Ovary (tissue), 7 donors: ENCODE measurements at regions not wholly inside any gene's neighbourhood (a gene's known extent, or its start where the extent isn't known, plus 50 kb on each side); places are given as distances from the start of the nearest gene placed in this dataset.

Experiments used
- DNase-seq, 5 donors: peaks; one replicate each; pipeline ENCODE4 v3.0.0-alpha.2; 2019 to 2020
- H3K27ac ChIP-seq, 2 donors: fragments of 200-600 bp; one replicate each; pipeline versions ENCODE4 v1.5.1 to v1.8.0; 2019 to 2022
- H3K27me3 ChIP-seq: fragments of 200-600 bp; one replicate; pipeline ENCODE4 v1.8.0; 2022
- H3K36me3 ChIP-seq: fragments of 200-600 bp; sonication (generic); one replicate; pipeline ENCODE4 v1.5.1; 2019
- H3K4me1 ChIP-seq: one replicate; pipeline ENCODE4 v1.8.1; 2013; ENCODE audit warnings: mild to moderate bottlenecking, moderate library complexity; ENCODE audit not compliant: insufficient read depth
- H3K4me3 ChIP-seq: fragments of 200-600 bp; sonication (generic); one replicate; pipeline ENCODE4 v1.5.1; 2017
- H3K9me3 ChIP-seq, 2 donors: fragments of 200-600 bp in 1 of 2; sonication (generic) in 1 of 2; one replicate each; pipeline versions ENCODE4 v1.5.1 to v1.8.1; 2013 to 2019; ENCODE audit warnings: mild to moderate bottlenecking in 1 of 2, moderate library complexity in 1 of 2
- CTCF ChIP-seq, 3 donors: fragments of 450-650 bp in 2 of 3; fragments of 200-600 bp in 1 of 3; IDR thresholded peaks; one replicate each; pipeline versions ENCODE4 v1.5.1 to v1.8.0; 2016 to 2022; ENCODE audit warnings: antibody characterized with exemption in 3 of 3, mild to moderate bottlenecking in 1 of 3
- EP300 ChIP-seq: sonication (generic); formaldehyde crosslinking; IDR thresholded peaks from one replicate; pipeline ENCODE4 v1.6.1; 2017; ENCODE audit warnings: antibody characterized with exemption
- POLR2A ChIP-seq: fragments of 450-650 bp; IDR thresholded peaks from one replicate; pipeline ENCODE4 v1.6.1; 2017; ENCODE audit warnings: antibody characterized with exemption, mild to moderate bottlenecking, moderate library complexity
- WGBS, 3 donors: extraction: QIAGEN DNeasy Blood & Tissue Kit in 1 of 3; methylation state at CpG; one replicate each; pipeline versions ENCODE4 v1.1.5 to v1.1.7; 2013 to 2017; 5-methylcytosine and 5-hydroxymethylcytosine counted together
- intact Hi-C, 4 donors: fragments of 100-400 bp; cut with DNase I; formaldehyde crosslinking; loops; one replicate each; pipeline versions ENCODE4 v1.11.0 to v1.15.1; 2022 to 2023
- donor health status: DM: no; HTN: no; CAD: no; lungs with moderate emphysema.
- donor health status: DM: no; HTN: no; CAD: no.
- donor health status: Bipolar disorder and iron deficiency.
- donor health status: DM: no; HTN: no; CAD: no.
- donor health status: DM: yes; HTN: yes; CAD: no.

DNA sequence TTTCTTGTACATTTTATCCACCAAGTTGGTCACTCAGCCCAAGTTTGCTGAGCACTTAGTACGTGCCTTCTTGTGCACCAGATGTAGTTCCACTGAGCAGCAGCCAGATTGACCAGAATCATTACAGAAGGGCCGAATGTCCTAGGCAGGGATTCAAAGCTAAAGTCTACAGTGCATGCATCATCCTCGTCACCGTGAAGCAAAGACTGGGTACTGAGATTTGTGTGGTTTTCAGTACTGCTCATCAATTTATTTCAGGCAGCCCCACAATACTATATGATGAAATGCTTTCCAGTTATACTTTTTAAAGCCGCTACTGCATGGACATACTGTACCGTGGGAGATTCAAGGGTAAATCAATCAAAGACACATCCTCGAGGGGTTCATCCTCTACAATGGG is 227.0 kb downstream of the ARRDC4 start:
- DNase-seq = no peak
- H3K27me3 ChIP-seq = no peaks in the 10 kb centered on the region
- H3K27ac ChIP-seq = no peak overlapping the region
- intact Hi-C loops = no loop called here
- no peak overlapping the region for H3K4me3 ChIP-seq
- no peak for TF ChIP-seq CTCF (IDR thresholded peaks at IDR 0.05)
- no peak for TF ChIP-seq POLR2A
- TF ChIP-seq EP300 = no peak
- no peaks in the 10 kb centered on the region for H3K9me3 ChIP-seq
- 80 to 85% (median 80%) methylated on average over 7 of the region's 7 CpGs for WGBS, 3 donors
- H3K36me3 ChIP-seq = no peaks in the 10 kb centered on the region
- H3K4me1 ChIP-seq = no peaks in the 10 kb centered on the region

DNA sequence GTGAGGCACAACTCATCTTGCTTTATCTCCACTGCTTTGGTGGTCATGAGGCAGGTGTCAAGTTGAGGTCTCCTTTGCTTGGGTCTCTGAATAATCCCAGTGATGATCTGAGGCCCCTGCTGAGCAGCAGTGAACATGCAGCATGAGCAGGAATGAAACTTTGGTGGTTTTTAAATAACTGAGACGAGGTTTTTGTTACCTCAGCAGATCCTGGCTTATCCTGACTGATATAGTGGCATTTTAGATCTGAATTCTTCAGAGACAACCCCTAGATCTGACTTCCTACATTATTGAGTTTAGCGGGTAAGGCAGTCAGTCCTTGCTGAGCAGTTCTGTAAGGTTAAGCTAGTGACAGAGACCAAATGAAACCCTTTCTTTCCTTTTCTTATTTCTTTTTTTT is 230.4 kb downstream of the ARRDC4 start:
- WGBS, 3 donors = 82 to 86% (median 85%) methylated on average over 2 of the region's 2 CpGs
- Histone ChIP-seq H3K27me3 (no peaks in the 10 kb centered on the region), H3K4me1 (no peaks in the 10 kb centered on the region), H3K36me3 (no peaks in the 10 kb centered on the region), H3K4me3 (no peak overlapping the region), H3K9me3 (no peaks in the 10 kb centered on the region), H3K27ac (no peak overlapping the region)
- intact Hi-C loops = no loop called here
- no peak for TF ChIP-seq EP300
- no peak for TF ChIP-seq CTCF (IDR thresholded peaks at IDR 0.05)
- TF ChIP-seq POLR2A = no peak
- no peak for DNase-seq

DNA sequence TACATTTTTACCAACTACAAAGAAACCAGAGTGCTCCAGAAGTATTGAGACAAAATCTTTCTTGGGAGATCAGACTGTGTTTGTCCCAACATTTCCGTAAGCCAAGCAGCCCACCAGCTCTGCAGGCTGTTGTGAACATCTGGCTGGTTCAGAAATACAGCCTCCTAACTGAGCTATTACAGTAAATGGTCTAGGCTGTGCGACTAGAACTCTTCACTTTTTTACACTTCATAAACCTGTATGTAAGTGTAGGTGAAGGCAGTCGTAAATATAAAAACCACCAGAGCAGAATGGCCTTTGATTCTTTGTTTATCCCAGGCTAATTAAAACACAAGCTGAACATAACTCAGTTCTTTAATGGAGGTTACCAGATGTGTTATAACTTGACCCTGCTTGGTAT is 235.3 kb downstream of the ARRDC4 start:
- no peak overlapping the region for H3K27ac ChIP-seq
- no peak for DNase-seq
- H3K27me3 ChIP-seq = no peaks in the 10 kb centered on the region
- H3K4me3 ChIP-seq = no peak overlapping the region
- 26 to 53% (median 39%) methylated on average over 3 of the region's 3 CpGs for WGBS, 3 donors
- H3K36me3 ChIP-seq = no peaks in the 10 kb centered on the region
- intact Hi-C loops = no loop called here
- TF ChIP-seq CTCF (IDR thresholded peaks at IDR 0.05) (no peak), POLR2A (no peak), EP300 (no peak)
- H3K9me3 ChIP-seq = no peaks in the 10 kb centered on the region
- no peaks in the 10 kb centered on the region for H3K4me1 ChIP-seq

- 29 to 36% (median 31%) methylated on average over 6 of the region's 6 CpGs for WGBS, 3 donors
- intact Hi-C loops = no loop called here
- TF ChIP-seq POLR2A (no peak), CTCF (IDR thresholded peaks at IDR 0.05) (no peak), EP300 (no peak)
These were observed 235.9 kb downstream of the ARRDC4 start for GRCh38 chr15:98196371-98196770.

DNA sequence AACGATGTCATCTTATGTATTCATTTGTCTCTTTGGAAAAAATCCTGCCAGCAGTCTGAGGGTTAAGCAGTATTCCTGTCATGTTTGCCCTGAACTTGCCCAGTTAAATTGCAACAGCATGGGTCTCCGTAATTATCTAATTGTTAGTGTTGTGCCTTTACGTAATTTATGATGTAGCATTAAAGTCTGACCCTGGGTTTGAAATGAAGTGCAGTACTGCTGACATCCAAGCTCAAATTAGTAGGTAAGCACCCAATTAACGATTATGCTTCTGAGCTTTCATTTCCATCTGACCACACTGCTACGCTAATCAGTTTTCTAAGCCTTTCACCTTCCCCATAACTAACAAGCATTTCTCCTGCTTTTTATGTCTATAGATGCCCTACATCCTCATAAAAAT is 241.8 kb downstream of the ARRDC4 start:
- DNase-seq = no peak
- Histone ChIP-seq H3K27me3 (no peaks in the 10 kb centered on the region), H3K27ac (no peak overlapping the region), H3K9me3 (no peaks in the 10 kb centered on the region), H3K4me1 (no peaks in the 10 kb centered on the region), H3K36me3 (no peaks in the 10 kb centered on the region), H3K4me3 (no peak overlapping the region)
- no peak for TF ChIP-seq POLR2A
- no peak for TF ChIP-seq CTCF (IDR thresholded peaks at IDR 0.05)
- TF ChIP-seq EP300 = no peak
- intact Hi-C loops = no loop called here
- 5 to 17% (median 8%) methylated on average over 5 of the region's 5 CpGs for WGBS, 3 donors

More at GRCh38 chr15:98196371-98196770, 235.9 kb downstream of the ARRDC4 start:
- Histone ChIP-seq H3K4me1 (no peaks in the 10 kb centered on the region), H3K9me3 (no peaks in the 10 kb centered on the region), H3K27me3 (no peaks in the 10 kb centered on the region), H3K36me3 (no peaks in the 10 kb centered on the region), H3K4me3 (no peak overlapping the region), H3K27ac (no peak overlapping the region)
- DNase-seq = no peak
